ENCODE measurements at regions not wholly inside any gene's neighbourhood (a gene's known extent, or its start where the extent isn't known, plus 50 kb on each side); places are given as distances from the start of the nearest gene placed in this dataset.

DNA sequence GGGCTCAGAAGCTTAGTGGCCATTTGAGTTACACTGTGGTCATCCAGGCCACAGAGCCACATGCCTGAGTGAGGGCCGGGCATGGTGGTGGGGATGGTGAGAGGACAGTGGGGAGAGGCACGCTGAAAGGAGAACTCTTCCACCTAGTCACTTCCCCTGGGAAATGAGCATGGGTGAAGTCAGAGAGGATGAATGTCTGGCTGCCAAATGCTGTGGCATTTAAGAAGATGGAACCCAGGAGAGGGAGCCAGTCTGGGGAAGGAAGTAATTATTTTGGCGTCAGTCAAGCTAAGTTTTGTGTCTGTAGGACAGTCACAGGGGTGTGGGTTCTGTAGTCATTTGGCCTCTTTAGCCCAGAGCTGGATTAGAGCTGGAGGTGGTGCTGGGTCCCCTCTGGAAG, 86.0 kb upstream of the PODXL start:
- no peak overlapping the region for H3K4me2 ChIP-seq (ENCODE audit: low read length)

DNA sequence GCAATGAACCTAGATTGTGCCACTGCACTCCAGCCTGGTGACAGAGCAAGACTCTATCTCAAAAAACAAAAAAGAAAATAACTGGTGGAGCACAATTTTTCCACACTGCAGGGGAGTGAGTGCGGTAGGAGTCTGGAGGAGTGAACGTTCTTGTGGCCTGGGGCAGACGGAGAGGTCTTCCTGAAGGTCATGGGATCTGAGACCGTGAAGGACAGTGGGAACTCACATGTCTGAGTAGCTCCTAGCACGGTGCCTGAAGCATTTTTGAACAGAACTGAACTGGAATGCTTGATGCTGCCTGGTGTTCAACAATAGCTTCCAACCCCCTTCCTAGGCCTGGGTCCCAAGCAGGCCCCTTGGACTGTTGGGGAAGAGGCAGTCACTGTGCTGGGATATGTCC, 84.3 kb upstream of the PODXL start:
- no peaks in the 10 kb centered on the region for H3K36me3 ChIP-seq (ENCODE audit: control insufficient read depth, low read length)

More for the DNA sequence above, 86.0 kb upstream of the PODXL start:
- no peaks in the 10 kb centered on the region for H3F3A ChIP-seq (ENCODE audit: control insufficient read depth, insufficient read depth)
- H3K9me3 ChIP-seq (ENCODE audit: control insufficient read depth, insufficient read depth, low read length), result no peaks in the 10 kb centered on the region
- H3K27ac ChIP-seq (ENCODE audit: low read depth, low read length), result no peak overlapping the region
- no peaks in the 10 kb centered on the region for H3K9me2 ChIP-seq (replicated peaks; ENCODE audit: control insufficient read depth, low read length)
- H3K4me3 ChIP-seq (ENCODE audit: low read length), result no peak overlapping the region
- H3K4me1 ChIP-seq (ENCODE audit: control insufficient read depth, low read length), result no peaks in the 10 kb centered on the region
- TF ChIP-seq EZH2phosphoT487 (IDR thresholded peaks at IDR 0.05; ENCODE audit: borderline replicate concordance, low read length), result no peak
- no peak for TF ChIP-seq CTCF (IDR thresholded peaks at IDR 0.05; ENCODE audit: low read depth, low read length, poor library complexity, severe bottlenecking)
- no peaks in the 10 kb centered on the region for H3K36me3 ChIP-seq (ENCODE audit: control insufficient read depth, low read length)
- H3K79me2 ChIP-seq (ENCODE audit: control insufficient read depth, low read length), result no peaks in the 10 kb centered on the region
- H3K27me3 ChIP-seq (ENCODE audit: control insufficient read depth, low read length), result peaks cover 6% of the 10 kb centered on the region; the same call in 1 of the 2 replicates
- no peaks in the 10 kb centered on the region for H4K20me1 ChIP-seq (ENCODE audit: control insufficient read depth, insufficient read depth, low read depth, low read length)

DNA sequence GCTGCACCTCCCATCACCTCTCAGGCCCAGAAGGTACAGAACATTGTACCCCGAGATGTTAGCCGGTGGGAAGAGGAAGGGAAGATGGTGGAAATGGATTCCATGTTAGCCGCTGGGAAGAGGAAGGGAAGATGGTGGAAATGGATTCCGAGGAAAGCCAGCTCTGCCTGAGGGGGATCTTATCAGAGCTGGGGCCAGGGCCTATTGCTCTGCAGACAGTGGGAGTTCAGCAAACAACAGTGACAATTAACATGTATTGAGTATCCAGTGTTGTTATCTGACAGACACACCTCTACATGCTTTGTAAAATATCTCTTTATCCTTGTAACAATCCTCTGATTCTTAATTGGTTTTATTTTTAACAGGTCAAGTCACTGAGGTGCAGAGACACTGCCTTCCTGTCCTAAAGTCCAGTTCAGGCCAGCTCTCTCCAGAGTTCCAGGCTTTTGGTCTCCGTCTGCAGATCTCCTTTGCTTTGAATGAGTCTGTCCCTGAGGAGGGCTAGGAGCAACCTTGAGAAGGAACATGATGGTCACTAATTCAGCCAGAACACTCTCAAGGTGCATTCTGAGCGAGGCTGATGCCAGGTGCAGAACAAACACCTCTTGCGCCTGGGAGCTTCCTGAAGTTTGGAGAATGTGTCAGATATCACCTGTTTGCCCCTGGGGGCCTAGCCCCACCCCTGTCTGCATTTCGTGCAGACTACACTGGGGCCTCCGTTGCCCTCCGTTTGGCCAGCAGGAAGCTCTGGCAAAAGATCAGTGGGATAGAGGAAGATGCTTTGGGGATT, 82.4 kb upstream of the PODXL start:
- Histone ChIP-seq H3K9me3 (ENCODE audit: control insufficient read depth, insufficient read depth, low read length) (no peaks in the 10 kb centered on the region), H3K4me2 (ENCODE audit: low read length) (no peak overlapping the region), H4K20me1 (ENCODE audit: control insufficient read depth, insufficient read depth, low read depth, low read length) (no peaks in the 10 kb centered on the region), H3K27ac (ENCODE audit: low read depth, low read length) (no peak overlapping the region), H3K4me3 (ENCODE audit: low read length) (no peak overlapping the region), H3K36me3 (ENCODE audit: control insufficient read depth, low read length) (no peaks in the 10 kb centered on the region), H3F3A (ENCODE audit: control insufficient read depth, insufficient read depth) (no peaks in the 10 kb centered on the region), H3K4me1 (ENCODE audit: control insufficient read depth, low read length) (no peaks in the 10 kb centered on the region), H3K79me2 (ENCODE audit: control insufficient read depth, low read length) (no peaks in the 10 kb centered on the region), H3K27me3 (ENCODE audit: control insufficient read depth, low read length) (peaks cover 4% of the 10 kb centered on the region; the same call in 1 of the 2 replicates), H3K9me2 (replicated peaks; ENCODE audit: control insufficient read depth, low read length) (no peaks in the 10 kb centered on the region)
- no peak for TF ChIP-seq EZH2phosphoT487 (IDR thresholded peaks at IDR 0.05; ENCODE audit: borderline replicate concordance, low read length)
- TF ChIP-seq CTCF (IDR thresholded peaks at IDR 0.05; ENCODE audit: low read depth, low read length, poor library complexity, severe bottlenecking), result no peak

More for the DNA sequence above, 84.3 kb upstream of the PODXL start:
- Histone ChIP-seq H4K20me1 (ENCODE audit: control insufficient read depth, insufficient read depth, low read depth, low read length) (no peaks in the 10 kb centered on the region), H3K79me2 (ENCODE audit: control insufficient read depth, low read length) (no peaks in the 10 kb centered on the region), H3F3A (ENCODE audit: control insufficient read depth, insufficient read depth) (no peaks in the 10 kb centered on the region), H3K4me1 (ENCODE audit: control insufficient read depth, low read length) (no peaks in the 10 kb centered on the region), H3K9me3 (ENCODE audit: control insufficient read depth, insufficient read depth, low read length) (no peaks in the 10 kb centered on the region), H3K4me3 (ENCODE audit: low read length) (no peak overlapping the region), H3K9me2 (replicated peaks; ENCODE audit: control insufficient read depth, low read length) (no peaks in the 10 kb centered on the region), H3K27ac (ENCODE audit: low read depth, low read length) (no peak overlapping the region), H3K4me2 (ENCODE audit: low read length) (no peak overlapping the region), H3K27me3 (ENCODE audit: control insufficient read depth, low read length) (peaks cover 6% of the 10 kb centered on the region; the same call in 1 of the 2 replicates)
- TF ChIP-seq CTCF (IDR thresholded peaks at IDR 0.05; ENCODE audit: low read depth, low read length, poor library complexity, severe bottlenecking), result no peak
- no peak for TF ChIP-seq EZH2phosphoT487 (IDR thresholded peaks at IDR 0.05; ENCODE audit: borderline replicate concordance, low read length)
